Gastroesophageal sphincter (tissue), 3 donors: ENCODE measurements at regions not wholly inside any gene's neighbourhood (a gene's known extent, or its start where the extent isn't known, plus 50 kb on each side); places are given as distances from the start of the nearest gene placed in this dataset.

Source experiments
- CTCF ChIP-seq, 4 experiments: fragments of 200-600 bp in 2 of 4; fragments of 450-650 bp in 2 of 4; sonication (generic) in 1 of 4; IDR thresholded peaks; one replicate each; pipeline ENCODE4 v1.5.1; 2017 to 2019; ENCODE audit warnings: antibody characterized with exemption in 4 of 4, mild to moderate bottlenecking in 2 of 4, moderate library complexity in 2 of 4
- EP300 ChIP-seq: sonication (generic); formaldehyde crosslinking; IDR thresholded peaks from one replicate; pipeline ENCODE4 v1.6.1; 2017; ENCODE audit warnings: antibody characterized with exemption, mild to moderate bottlenecking
- POLR2A ChIP-seq, 2 donors: fragments of 450-650 bp; IDR thresholded peaks; one replicate each; pipeline ENCODE4 v1.6.1; 2017; ENCODE audit warnings: antibody characterized with exemption in 2 of 2, mild to moderate bottlenecking in 2 of 2, moderate library complexity in 1 of 2
- POLR2AphosphoS5 ChIP-seq: sonication (generic); formaldehyde crosslinking; IDR thresholded peaks from one replicate; pipeline ENCODE4 v1.6.1; 2017; ENCODE audit warnings: antibody characterized with exemption

GRCh38 chrX:25196221-25196620 is 180.5 kb upstream of the ARX start:
- no peak for TF ChIP-seq POLR2A (IDR thresholded peaks at IDR 0.05)
- no peak for TF ChIP-seq CTCF (IDR thresholded peaks at IDR 0.05)
- no peak for TF ChIP-seq POLR2AphosphoS5
- no peak for TF ChIP-seq EP300
